ENCODE measurements at regions not wholly inside any gene's neighbourhood (a gene's known extent, or its start where the extent isn't known, plus 50 kb on each side); places are given as distances from the start of the nearest gene placed in this dataset.
"Not testable (repeated sequence)": the region's sequence is repeated elsewhere in the genome, so short reads cannot be mapped to it uniquely, and the experiment has no call there.

DNA sequence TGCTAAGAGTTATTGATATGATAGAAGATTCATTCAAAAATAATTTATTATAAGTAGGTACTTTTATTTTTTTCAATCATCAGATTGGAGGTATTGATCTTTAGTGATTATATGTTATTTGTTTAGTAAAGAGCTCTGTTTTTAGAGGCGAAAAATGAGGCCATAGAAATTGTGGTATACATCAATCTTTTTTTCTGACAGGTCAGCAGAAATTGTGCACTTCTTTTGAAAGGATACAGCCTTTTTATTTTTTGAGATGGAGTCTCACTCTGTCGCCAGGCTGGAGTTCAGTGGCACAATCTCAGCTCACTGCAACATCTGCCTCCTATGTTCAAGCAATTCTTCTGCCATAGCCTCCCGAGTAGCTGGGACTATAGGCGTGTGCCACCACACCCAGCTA is 292.1 kb downstream of the BAMBI start:
- no peak for DNase-seq

DNA sequence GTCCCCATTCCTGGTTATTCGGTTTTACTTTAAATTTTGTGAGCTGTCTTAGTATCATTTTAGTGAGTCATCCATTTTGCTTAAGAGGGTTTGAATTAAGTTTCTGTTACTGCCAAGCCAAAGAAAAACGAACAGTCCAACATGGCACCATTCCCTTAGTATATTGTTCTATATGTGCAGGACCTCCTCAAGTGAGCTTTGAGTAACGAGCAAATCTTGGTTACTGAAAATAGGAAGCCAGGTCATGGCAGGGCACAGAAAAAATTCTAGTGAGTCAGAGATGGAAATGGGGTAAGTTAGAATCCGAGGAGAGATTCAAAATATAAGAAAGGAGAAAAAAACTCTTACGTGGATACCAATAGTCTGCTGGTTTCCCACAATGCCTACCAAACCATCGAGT is 292.9 kb downstream of the BAMBI start:
- no peak for DNase-seq

DNA sequence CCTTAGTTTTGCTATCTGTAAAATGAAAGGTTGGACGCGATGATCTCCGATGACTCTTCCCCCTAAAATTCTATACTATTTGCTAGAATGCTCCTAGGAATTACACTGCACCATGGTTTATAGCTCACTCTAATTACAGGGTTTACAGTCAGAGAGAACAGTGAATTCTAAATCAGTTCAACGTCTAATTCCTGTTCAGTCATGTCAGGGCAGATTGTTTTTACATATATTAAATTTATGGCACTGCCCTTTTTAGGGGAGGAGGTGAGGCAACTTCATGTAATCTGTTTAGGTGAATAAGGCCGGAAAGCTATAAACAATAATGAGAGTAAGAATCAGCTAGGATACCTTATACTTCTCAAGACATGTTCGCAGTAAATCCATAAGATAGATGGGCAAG is 293.9 kb downstream of the BAMBI start:
- no peak for DNase-seq

GRCh38 chr10:28971764-28972163 is 294.4 kb downstream of the BAMBI start:
- no peak for DNase-seq

DNA sequence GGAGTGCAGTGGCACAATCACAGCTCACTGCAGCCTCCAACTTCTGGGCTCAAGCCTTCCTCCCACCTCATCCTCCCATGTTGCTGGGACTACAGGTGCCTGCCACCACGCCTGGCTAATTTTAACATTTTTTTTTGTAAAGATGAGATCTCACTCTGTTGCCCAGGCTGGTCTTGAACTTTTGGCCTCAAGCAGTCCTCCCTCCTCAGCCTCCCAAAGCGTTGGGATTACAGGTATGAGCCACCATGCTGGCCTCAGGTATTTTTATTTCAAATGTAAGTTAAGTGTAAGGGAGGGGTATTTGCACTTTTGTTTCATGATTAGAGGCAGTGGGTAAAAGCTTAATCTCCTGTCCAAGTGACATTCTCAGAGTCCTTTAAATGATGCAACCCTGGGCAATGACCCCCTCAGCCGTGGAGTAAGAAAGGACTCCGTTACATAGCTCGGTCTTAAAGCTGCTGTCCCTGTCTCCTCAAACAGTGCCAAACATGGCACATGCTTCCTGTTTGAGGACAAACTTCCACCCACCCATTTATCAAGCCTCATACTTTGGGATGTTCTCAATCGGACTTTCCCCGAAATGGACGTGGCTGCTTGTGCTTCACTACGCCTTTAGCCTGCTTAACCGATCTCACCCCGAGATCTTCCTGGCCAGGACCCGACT is 296.1 kb downstream of the BAMBI start:
- no peak for DNase-seq

DNA sequence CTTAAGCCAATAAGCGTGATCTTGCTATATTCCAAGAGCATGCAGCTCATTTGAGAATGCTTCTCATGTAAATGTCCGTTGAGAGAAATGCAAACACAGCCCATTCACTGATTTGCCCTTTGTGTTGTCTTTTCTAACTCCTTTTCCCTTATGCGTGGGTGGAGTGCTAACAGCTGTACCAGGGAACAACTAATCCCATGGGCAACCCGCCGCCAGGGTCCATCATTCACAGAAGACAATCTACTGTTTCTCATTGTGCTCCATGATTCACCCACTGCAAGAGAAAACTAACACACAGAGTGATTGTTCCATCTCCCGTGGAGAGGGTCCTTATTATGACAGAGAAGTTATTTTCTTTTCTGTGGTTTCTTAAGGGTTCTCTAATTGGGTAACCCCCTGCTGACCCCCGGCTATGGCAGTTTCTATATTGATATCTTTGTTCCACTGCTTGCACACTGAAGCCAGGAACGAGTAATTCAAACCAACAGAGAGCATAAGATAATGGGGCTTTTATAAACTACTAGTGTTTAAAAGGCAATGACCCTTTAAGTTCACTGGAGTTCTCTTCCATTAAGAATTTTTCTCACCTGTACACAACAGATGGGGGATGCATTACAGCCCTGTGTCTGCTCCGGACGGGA is 298.7 kb downstream of the BAMBI start:
- peak; percentile 72 for DNase-seq

DNA sequence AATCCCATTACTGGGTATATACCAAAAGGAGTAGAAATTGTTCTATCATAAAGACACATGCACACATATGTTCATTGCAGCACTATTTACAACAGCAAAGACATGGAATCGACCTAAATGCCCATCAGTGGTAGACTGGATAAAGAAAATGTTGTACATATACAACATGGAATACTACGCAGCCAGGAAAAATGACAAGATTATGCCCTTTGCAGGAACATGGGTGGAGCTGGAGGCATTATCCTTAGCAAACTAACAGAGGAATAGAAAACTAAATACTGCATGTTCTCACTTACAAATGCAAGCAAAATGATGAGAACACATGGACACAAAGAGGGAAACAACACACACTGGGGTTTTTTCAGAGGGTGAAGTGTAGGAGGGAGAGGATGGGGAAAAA is 300.2 kb downstream of the BAMBI start:
- no peak for DNase-seq

DNA sequence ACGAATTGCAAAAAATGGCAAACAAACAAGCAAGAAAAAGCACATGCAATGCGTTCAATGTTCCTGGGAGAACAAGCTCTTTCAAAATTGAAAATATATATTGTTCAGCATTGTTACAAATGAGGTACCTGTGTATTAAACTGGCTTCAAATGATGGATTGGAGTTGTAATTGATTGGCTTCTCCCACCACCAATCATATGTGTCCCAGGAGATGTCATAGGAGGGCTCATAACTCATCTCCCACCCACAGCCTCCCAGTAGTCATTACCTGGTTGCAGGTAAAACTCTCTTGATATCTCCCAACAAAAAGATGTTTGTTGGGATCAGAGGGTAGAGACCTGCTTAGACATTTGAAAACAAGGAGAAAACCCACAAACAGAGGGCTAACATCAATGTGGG is 302.9 kb downstream of the BAMBI start:
- no peak for DNase-seq

DNA sequence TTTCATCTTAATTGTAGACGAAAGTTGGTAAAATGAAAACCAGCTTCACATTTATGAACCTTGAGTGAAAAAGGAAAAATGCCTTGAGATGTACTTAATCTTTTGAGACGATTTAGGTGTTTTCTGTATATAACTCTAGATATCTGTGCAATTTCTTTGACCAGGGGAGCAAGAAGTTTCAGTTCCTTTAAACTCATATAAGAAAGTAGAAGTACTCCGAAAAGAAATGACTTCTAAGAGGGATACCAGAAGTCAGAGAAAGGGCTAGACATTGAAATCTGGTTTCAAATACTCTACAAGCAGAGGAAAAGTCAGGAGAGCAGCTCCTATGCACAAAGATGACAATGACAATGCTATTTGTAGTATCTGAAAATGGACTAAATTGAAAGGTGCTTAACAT is 303.7 kb downstream of the BAMBI start:
- no peak for DNase-seq

DNA sequence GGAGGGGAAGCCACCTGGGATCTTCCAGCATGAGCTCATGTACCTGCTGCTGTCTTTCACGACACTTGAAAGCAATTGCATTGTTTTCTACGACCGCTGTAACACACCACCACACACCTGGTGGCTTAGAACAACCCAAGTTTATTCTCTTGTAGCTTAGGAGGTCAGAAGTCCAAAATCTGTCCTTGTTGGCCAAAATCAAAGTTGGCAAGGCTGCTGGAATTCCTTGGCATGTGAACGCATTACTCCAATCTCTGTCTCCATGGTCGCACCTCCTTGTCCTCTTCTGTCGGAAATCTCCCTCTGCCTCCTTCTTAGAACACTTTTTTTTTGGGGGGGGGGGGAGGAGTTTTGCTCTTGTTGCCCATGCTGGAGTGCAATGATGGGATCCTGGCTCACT is 305.7 kb downstream of the BAMBI start:
- no peak for DNase-seq

DNA sequence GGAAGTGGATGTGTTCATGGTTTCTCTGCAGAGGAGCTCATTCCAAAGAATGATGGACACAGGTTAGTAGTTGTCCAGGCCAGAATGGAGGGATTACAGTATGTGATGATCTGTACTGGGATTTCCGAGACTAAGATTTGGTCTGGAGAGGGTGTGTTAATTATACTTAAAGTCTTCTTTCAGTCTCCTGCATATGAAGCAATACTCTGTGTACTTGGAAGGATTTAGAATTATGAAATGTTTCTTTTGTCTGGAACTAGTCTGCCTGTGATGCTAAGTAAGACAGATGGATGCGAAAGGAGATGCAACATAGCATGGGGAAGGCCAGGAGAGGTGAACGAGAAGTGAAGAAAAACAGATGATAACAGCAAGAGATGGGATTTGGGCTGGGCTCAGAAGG is 305.1 kb upstream of the LYZL1 start:
- DNase-seq, result no peak

- DNase-seq, result peak; percentile 36
These were observed 304.4 kb upstream of the LYZL1 start for GRCh38 chr10:28984431-28984830.

DNA sequence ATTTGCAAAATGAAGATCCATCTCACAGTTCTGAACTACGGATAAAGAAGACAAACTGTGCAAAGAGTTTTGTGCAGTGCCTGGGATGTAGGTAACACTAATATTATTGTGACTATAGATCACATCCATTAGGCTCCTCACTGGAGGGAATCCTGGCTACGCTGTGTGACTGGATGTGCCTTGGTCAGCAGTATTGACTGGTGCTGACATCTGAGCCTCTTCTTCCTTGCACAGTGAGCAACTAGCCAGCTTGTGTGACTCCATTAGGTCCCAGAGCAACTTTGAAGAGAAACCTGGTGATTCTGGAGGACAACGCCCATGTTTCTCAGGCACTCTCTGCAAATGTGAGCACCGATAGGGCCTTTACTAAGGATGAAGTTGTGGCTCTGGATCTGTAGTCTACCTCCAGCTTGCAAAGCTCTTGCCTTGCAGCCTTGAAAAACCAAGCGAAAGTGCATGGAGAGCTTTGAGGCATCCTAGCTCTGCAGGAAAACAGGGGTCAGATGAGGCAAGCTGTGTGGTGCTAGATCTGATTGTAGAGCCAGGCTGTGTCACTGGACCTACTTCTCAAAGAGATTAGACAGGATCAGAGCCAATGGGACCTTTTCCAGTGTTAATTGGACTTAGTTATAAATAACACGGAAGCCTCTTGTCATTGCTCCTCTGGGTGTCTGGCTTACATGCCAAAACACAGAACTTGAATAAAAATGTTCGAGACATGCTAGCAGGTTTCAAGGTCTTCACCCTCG is 303.6 kb upstream of the LYZL1 start:
- DNase-seq, result no peak

- DNase-seq, result no peak
These were observed 302.6 kb upstream of the LYZL1 start for GRCh38 chr10:28986117-28986792.

GRCh38 chr10:28986856-28987255 is 302.0 kb upstream of the LYZL1 start:
- DNase-seq, result no peak

DNA sequence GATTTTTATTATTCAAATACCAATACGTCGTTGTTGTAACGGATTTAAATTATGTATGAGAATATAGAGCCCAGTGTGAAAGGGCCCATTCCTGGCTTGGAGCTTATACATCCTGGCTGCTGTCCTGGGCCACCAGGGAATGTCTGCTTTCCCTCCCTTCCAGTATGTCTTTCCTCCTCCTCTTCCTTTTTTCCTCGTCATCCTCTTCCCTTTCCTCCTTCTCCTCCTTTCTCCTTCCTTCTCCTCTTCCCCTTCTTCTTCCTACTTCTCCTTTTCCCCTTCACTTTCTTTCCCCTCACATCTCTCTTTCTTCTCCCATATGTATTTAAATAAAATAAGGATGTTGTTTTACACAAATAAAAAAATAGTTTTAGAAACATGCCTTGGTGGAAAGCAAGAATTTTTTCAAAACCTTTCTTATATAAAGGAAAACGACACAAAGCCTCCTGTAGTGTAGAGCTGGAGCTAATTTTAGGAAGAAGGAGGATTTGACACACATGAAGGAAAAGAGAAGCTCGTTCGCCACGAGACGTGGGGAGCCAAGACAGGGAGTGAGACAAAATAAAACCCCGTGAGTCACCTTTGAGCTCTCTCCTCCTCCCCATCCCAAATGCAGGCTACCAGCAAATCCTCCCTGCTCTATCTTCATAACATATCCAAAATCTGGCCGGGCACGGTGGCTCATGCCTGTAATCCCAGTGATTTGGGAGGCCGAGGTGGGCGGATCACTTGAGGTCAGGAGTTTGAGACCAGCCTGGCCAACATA is 301.1 kb upstream of the LYZL1 start:
- no peak for DNase-seq

DNA sequence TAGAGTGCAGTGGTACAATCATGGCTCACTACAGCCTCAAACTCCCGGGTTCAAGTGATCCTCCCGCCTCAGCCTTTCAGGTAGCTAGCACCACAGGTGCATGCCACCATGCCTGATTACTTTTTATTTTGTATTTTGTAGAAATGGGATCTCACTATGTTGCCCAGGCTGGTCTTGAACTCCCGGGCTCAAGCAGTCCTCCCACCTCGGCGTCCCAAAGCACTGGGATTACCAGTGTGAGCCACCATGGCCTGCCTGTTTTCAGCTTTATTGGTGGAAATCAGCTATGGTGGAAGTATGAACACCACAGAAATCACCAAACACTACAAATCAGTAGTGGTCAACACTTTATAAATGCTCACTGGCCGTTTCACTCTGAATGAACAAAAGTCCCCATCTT is 299.9 kb upstream of the LYZL1 start:
- no peak for DNase-seq

DNA sequence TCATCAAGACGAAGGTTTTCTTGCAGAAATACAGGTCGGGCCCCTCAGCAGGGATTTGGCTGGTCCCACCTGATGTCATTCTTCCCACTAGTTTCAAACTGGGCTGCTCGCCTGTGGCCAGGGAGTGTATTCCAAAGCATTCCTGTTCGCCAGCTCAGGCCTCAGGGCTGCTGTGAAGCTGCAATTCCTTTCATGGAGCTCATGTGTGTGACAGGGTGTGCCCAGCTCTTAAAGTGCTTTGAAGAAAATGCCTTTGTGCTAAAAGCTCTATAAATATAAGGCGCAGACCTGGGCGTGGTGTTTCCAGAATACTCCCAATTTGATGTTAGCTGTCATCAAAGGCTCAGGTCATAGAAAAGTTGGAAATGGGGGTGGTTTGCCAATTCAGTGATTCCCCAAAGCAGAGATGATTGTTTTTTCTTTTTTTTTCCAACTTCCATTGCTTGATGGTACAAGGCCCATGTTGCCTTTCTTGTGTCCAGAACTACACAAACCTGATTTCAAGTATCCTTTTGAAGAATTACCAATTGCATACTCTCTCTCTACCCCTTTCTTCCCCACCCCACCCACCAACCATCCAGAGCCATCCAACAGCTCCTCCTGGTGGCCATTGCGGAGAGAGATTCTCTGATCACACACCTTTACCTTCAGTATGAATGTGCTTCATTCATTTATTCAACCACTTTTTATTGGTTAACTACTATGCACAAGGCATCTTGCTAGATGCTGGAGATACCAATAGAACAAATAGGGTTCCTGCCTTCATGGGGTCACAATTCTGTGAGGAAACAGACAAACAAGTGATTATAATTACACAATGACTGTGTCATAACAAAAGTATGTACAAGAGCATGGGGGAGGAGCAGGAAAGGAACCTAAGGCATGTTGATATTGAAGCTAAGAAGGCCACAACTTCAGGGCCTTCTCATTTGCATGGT is 297.3 kb upstream of the LYZL1 start:
- peak; percentile 24 for DNase-seq

DNA sequence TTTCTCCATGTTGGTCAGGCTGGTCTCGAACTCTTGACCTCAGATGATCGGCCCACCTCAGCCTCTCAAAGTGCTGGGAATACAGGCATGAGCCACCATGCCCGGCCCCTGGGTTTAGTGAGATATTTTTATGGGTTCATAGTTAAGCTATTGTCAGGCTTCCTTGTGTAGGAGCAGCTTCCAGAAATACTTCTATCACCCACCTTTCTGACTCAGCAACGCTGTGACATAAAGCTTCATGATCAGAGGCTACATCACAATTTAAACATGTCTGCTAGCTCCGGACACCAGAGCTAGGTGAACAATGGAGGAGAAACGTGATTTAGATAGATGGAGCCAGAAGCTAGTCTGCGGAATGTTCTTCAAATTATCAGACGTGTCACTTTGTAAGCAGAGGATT is 295.8 kb upstream of the LYZL1 start:
- no peak for DNase-seq

DNA sequence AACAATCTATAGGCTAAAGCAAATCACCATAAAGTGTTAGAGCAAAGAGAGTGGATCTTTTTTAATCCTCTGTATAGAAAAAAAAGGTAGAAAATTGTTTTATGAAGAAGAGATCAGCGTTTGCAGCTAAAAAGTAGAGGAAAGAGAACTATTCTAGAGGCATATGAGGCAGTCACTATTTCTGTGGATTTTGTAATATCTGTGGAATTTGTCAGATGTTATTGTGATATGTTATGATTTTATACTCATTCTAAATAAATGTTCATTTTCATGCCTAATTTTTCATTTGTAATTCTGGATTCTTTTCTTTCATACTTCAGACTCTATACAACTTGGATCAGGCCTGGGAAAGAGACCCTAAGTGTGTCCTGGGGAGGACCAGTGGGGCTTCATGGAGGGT is 295.0 kb upstream of the LYZL1 start:
- DNase-seq, result no peak

DNA sequence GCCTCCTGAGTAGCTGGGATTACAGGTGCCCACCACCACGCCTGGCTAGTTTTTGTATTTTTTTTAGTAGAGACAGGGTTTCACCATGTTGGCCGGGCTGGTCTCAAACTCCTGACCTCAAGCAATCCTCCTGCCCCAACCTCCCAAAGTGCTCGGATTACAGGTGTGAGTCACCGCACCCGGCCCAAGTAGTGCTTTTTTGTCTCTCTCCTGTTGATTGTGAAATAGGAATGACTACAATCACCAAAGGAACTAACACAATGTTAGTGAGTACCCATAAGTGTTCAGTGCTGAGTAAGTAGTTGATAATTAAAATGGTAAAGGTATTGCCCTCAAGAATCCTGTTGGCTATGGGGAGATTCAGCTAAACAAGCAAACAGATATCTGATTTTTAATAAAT is 294.1 kb upstream of the LYZL1 start:
- not testable (repeated sequence) for DNase-seq

DNA sequence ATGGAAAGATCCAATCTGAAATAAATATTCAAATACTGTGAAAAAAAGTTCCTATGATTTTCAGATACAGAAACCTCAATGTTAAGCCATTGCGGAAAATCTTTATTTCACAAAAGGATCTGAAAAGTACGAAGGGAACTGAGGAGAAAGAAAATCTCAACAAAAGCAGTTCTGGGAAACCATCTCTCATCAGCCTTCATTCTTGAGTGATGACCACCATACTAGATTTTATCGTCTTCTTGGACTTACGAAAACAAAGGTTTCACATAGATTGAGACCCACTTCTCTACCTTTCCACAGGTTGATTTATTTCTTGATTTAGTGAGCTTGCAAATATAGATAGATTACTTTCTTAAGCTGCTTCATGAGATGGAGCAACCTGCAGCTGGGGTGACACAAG is 293.4 kb upstream of the LYZL1 start:
- no peak for DNase-seq
